ENCODE measurements at regions not wholly inside any gene's neighbourhood (a gene's known extent, or its start where the extent isn't known, plus 50 kb on each side); places are given as distances from the start of the nearest gene placed in this dataset.

DNA sequence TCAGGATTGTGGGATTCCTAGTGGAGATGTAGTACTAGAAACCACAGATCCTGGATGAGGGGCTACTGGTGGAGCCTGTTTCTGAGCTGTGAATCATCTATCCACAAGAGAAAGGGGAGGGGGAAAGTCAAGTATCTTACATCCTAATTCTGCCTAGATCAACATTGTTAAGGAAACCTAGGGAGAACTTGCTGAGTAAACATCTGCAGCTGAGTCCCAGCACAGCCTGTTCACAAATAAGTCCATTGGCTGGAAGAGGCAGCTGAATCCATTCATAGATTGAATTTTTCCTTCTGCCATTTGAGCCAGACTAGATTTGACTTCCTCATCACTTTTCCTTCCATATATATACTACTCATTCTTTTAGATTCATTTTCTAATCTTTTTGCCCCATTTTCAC lies 460.5 kb downstream of the TUSC7 start:
- no peak overlapping the region for H3K4me3 ChIP-seq (ENCODE audit: low read depth, low read length)
- no peak for DNase-seq (ENCODE audit: low read depth)
- TF ChIP-seq, protein P1, sequence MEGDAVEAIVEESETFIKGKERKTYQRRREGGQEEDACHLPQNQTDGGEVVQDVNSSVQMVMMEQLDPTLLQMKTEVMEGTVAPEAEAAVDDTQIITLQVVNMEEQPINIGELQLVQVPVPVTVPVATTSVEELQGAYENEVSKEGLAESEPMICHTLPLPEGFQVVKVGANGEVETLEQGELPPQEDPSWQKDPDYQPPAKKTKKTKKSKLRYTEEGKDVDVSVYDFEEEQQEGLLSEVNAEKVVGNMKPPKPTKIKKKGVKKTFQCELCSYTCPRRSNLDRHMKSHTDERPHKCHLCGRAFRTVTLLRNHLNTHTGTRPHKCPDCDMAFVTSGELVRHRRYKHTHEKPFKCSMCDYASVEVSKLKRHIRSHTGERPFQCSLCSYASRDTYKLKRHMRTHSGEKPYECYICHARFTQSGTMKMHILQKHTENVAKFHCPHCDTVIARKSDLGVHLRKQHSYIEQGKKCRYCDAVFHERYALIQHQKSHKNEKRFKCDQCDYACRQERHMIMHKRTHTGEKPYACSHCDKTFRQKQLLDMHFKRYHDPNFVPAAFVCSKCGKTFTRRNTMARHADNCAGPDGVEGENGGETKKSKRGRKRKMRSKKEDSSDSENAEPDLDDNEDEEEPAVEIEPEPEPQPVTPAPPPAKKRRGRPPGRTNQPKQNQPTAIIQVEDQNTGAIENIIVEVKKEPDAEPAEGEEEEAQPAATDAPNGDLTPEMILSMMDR (IDR thresholded peaks at IDR 0.05; ENCODE audit: low read depth, low read length), result no peak
- no peak for TF ChIP-seq MYC (IDR thresholded peaks at IDR 0.05; ENCODE audit: low read depth, low read length)

DNA sequence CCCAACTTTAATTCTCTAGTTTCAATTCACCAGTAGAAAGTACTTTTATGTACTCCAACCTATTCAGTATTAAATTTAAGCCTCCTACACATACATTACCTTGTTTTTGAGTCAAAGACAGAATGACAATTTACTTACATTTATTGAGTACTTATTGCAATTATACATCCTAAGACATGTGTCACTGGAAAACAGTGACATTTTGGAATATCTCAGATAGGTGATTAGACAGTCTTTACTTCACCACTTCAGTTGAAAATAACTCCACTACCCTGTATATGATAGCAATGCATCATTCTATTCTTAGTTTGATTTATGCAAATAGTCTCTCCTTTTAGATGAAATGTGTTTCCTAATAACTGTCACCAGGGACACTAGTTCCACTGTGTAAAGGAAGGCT lies 461.5 kb downstream of the TUSC7 start:
- TF ChIP-seq, protein P2, sequence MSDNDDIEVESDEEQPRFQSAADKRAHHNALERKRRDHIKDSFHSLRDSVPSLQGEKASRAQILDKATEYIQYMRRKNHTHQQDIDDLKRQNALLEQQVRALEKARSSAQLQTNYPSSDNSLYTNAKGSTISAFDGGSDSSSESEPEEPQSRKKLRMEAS (IDR thresholded peaks at IDR 0.05; ENCODE audit: low read depth, low read length), result no peak
- TF ChIP-seq MYC (IDR thresholded peaks at IDR 0.05; ENCODE audit: low read depth, low read length), result no peak
- TF ChIP-seq POLR2A (IDR thresholded peaks at IDR 0.05; ENCODE audit: extremely low read depth, insufficient read length), result no peak
- TF ChIP-seq, protein P1 (IDR thresholded peaks at IDR 0.05; ENCODE audit: low read depth, low read length), result no peak
- no peak overlapping the region for H3K4me3 ChIP-seq (ENCODE audit: low read depth, low read length)
- DNase-seq (ENCODE audit: low read depth), result no peak

DNA sequence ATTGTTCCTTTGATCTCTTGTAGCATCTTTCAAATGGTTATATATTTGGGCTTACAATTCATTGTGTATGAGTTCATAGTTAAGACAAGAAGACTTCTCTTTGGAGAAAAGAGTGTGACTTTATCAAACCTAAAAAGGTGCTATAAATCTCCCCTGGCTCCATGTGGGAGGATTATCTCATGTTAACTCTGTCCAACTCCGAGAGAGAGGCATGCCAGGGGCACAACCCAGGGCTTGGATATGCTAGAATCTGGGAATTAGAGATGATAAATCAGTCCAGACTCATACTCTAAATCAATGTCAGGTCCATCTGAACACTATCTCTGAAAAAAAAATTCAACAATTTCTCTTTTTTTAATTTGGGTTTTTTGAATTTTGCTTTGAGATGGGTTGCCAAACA lies 462.8 kb downstream of the TUSC7 start:
- no peak for DNase-seq (ENCODE audit: low read depth)
- H3K4me3 ChIP-seq (ENCODE audit: low read depth, low read length), result no peak overlapping the region
- TF ChIP-seq, protein P1 (IDR thresholded peaks at IDR 0.05; ENCODE audit: low read depth, low read length), result no peak
- no peak for TF ChIP-seq MYC (IDR thresholded peaks at IDR 0.05; ENCODE audit: low read depth, low read length)
- TF ChIP-seq, protein P2 (IDR thresholded peaks at IDR 0.05; ENCODE audit: low read depth, low read length), result no peak
- no peak for TF ChIP-seq POLR2A (IDR thresholded peaks at IDR 0.05; ENCODE audit: extremely low read depth, insufficient read length)

DNA sequence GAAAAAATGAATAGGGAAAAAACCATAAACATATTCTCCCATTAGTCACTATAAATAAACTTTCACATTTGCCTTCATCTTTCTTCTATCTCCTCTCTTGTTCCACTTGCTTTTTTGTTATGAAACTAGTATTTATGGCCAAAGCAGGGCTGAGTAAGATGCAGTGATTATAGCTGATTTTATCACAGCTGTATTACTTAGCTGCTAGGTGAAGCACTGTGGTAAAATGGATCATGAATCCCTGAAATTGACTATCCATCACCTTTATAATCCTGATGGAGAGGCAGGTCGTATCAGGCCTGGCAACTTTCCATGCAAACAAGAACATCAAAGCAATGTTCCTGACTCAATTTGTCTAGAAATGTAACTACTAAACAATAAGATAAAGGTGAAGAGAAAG lies 471.6 kb downstream of the TUSC7 start:
- TF ChIP-seq, protein P1 (IDR thresholded peaks at IDR 0.05; ENCODE audit: low read depth, low read length), result no peak
- TF ChIP-seq, protein P2 (IDR thresholded peaks at IDR 0.05; ENCODE audit: low read depth, low read length), result no peak
- TF ChIP-seq POLR2A (IDR thresholded peaks at IDR 0.05; ENCODE audit: extremely low read depth, insufficient read length) (no peak), MYC (IDR thresholded peaks at IDR 0.05; ENCODE audit: low read depth, low read length) (no peak)
- DNase-seq (ENCODE audit: low read depth), result no peak
- no peak overlapping the region for H3K4me3 ChIP-seq (ENCODE audit: low read depth, low read length)

DNA sequence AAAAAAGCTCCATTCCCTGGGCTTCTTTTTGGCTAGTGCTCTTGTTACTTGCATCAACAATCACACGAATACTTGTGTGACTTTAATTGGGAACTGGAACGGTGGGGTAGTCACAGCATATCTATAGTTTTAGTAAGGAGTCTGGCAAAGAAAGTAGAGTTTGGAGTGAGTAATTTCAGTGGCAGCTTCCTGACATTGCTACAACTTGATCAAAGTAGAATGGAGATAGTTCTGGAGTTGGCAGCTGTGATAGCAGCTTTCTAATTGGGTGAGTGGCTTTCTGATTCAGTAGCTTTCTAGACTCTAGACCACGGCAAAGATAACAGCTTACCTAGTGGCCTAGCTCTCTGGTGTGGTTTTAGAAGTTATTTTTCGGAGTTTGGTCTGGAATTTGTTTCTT lies 475.0 kb downstream of the TUSC7 start:
- TF ChIP-seq POLR2A (IDR thresholded peaks at IDR 0.05; ENCODE audit: extremely low read depth, insufficient read length) (no peak), MYC (IDR thresholded peaks at IDR 0.05; ENCODE audit: low read depth, low read length) (no peak)
- TF ChIP-seq, protein P2 (IDR thresholded peaks at IDR 0.05; ENCODE audit: low read depth, low read length), result no peak
- TF ChIP-seq, protein P1 (IDR thresholded peaks at IDR 0.05; ENCODE audit: low read depth, low read length), result no peak
- no peak overlapping the region for H3K4me3 ChIP-seq (ENCODE audit: low read depth, low read length)
- no peak for DNase-seq (ENCODE audit: low read depth)

DNA sequence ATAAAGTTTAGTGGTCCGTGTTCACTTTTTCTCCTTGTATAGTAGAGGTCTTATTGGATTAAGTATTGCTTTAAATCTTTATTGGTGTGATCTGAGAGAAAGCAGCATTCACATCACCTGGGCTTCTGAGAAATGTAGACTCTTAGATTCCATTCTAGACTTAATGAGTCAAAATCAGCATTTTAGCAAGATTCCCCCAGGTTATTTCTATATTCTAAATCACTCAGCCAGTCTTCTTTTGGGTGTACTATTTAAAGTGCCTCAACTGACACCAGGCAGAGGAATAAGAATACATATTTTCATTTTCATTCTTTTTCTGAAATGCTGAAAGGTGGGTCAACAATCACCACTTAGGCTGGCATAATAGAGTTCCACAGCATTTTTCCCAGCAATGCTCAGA lies 481.7 kb downstream of the TUSC7 start:
- DNase-seq (ENCODE audit: low read depth), result no peak
- TF ChIP-seq POLR2A (IDR thresholded peaks at IDR 0.05; ENCODE audit: extremely low read depth, insufficient read length) (no peak), MYC (IDR thresholded peaks at IDR 0.05; ENCODE audit: low read depth, low read length) (no peak)
- TF ChIP-seq, protein P2 (IDR thresholded peaks at IDR 0.05; ENCODE audit: low read depth, low read length), result no peak
- TF ChIP-seq, protein P1 (IDR thresholded peaks at IDR 0.05; ENCODE audit: low read depth, low read length), result no peak
- H3K4me3 ChIP-seq (ENCODE audit: low read depth, low read length), result no peak overlapping the region
